ENCODE measurements at regions not wholly inside any gene's neighbourhood (a gene's known extent, or its start where the extent isn't known, plus 50 kb on each side); places are given as distances from the start of the nearest gene placed in this dataset.

GRCh38 chr14:94886931-94887330, 117.0 kb upstream of the GSC start:
- TF ChIP-seq CTCF (IDR thresholded peaks at IDR 0.05), result no peak
- no peak overlapping the region for H3K27ac ChIP-seq
- H3K4me1 ChIP-seq, result no peaks in the 10 kb centered on the region
- no peaks in the 10 kb centered on the region for H3K27me3 ChIP-seq
- no peaks in the 10 kb centered on the region for H3K36me3 ChIP-seq
- ATAC-seq (no peak), DNase-seq (no peak)
- intact Hi-C loops (cut with DNase I), result no loop called here
- H3K4me3 ChIP-seq, result no peak overlapping the region
- no peaks in the 10 kb centered on the region for H3K9me3 ChIP-seq

GRCh38 chr14:94885481-94886155, 115.7 kb upstream of the GSC start:
- Histone ChIP-seq H3K4me3 (no peak overlapping the region), H3K36me3 (no peaks in the 10 kb centered on the region), H3K4me1 (no peaks in the 10 kb centered on the region), H3K27me3 (no peaks in the 10 kb centered on the region), H3K27ac (no peak overlapping the region), H3K9me3 (no peaks in the 10 kb centered on the region)
- ATAC-seq, result no peak
- DNase-seq, result no peak
- intact Hi-C loops (cut with DNase I), result no loop called here
- no peak for TF ChIP-seq CTCF (IDR thresholded peaks at IDR 0.05)

- Histone ChIP-seq H3K36me3 (no peaks in the 10 kb centered on the region), H3K4me3 (no peak overlapping the region), H3K9me3 (no peaks in the 10 kb centered on the region), H3K4me1 (no peaks in the 10 kb centered on the region), H3K27me3 (no peaks in the 10 kb centered on the region), H3K27ac (no peak overlapping the region)
- intact Hi-C loops (cut with DNase I), result no loop called here
- ATAC-seq (no peak), DNase-seq (no peak)
- TF ChIP-seq CTCF (IDR thresholded peaks at IDR 0.05), result no peak
These were observed 114.8 kb upstream of the GSC start for GRCh38 chr14:94884616-94885230.

GRCh38 chr14:94882401-94882800, 112.5 kb upstream of the GSC start:
- DNase-seq (no peak), ATAC-seq (no peak)
- no peaks in the 10 kb centered on the region for H3K4me1 ChIP-seq
- TF ChIP-seq CTCF (IDR thresholded peaks at IDR 0.05), result no peak
- no peaks in the 10 kb centered on the region for H3K9me3 ChIP-seq
- H3K27ac ChIP-seq, result no peak overlapping the region
- H3K4me3 ChIP-seq, result no peak overlapping the region
- H3K36me3 ChIP-seq, result no peaks in the 10 kb centered on the region
- H3K27me3 ChIP-seq, result no peaks in the 10 kb centered on the region
- intact Hi-C loops (cut with DNase I), result no loop called here

GRCh38 chr14:94880876-94881275, 111.0 kb upstream of the GSC start:
- Histone ChIP-seq H3K9me3 (no peaks in the 10 kb centered on the region), H3K4me1 (no peaks in the 10 kb centered on the region), H3K36me3 (no peaks in the 10 kb centered on the region), H3K27ac (no peak overlapping the region), H3K4me3 (no peak overlapping the region), H3K27me3 (no peaks in the 10 kb centered on the region)
- no peak for TF ChIP-seq CTCF (IDR thresholded peaks at IDR 0.05)
- DNase-seq (no peak), ATAC-seq (no peak)
- intact Hi-C loops (cut with DNase I), result no loop called here
